ENCODE measurements at regions not wholly inside any gene's neighbourhood (a gene's known extent, or its start where the extent isn't known, plus 50 kb on each side); places are given as distances from the start of the nearest gene placed in this dataset.

GRCh38 chr6:145139895-145140294, 595.4 kb downstream of the EPM2A start:
- Histone ChIP-seq H3K4me3 (ENCODE audit: low read depth, low read length) (no peak overlapping the region), H3K9me3 (ENCODE audit: control insufficient read depth, insufficient read depth, low read length) (no peaks in the 10 kb centered on the region), H3K27ac (ENCODE audit: low read depth, low read length) (no peak overlapping the region), H3K9ac (ENCODE audit: low read depth, low read length) (no peak overlapping the region), H3K4me1 (ENCODE audit: control insufficient read depth, insufficient read depth, low read length) (peaks cover 10% of the 10 kb centered on the region; the same call in 1 of the 2 replicates), H3K36me3 (ENCODE audit: control insufficient read depth, insufficient read depth, low read length) (no peaks in the 10 kb centered on the region), H3K27me3 (ENCODE audit: control insufficient read depth, insufficient read depth, low read length) (no peaks in the 10 kb centered on the region)

GRCh38 chr6:145141572-145141971, 593.7 kb downstream of the EPM2A start:
- H3K27me3 ChIP-seq (ENCODE audit: control insufficient read depth, insufficient read depth, low read length): no peaks in the 10 kb centered on the region
- no peak overlapping the region for H3K27ac ChIP-seq (ENCODE audit: low read depth, low read length)
- no peak overlapping the region for H3K9ac ChIP-seq (ENCODE audit: low read depth, low read length)
- H3K9me3 ChIP-seq (ENCODE audit: control insufficient read depth, insufficient read depth, low read length): no peaks in the 10 kb centered on the region
- peaks cover 10% of the 10 kb centered on the region; the same call in 1 of the 2 replicates for H3K4me1 ChIP-seq (ENCODE audit: control insufficient read depth, insufficient read depth, low read length)
- H3K36me3 ChIP-seq (ENCODE audit: control insufficient read depth, insufficient read depth, low read length): no peaks in the 10 kb centered on the region
- H3K4me3 ChIP-seq (ENCODE audit: low read depth, low read length): no peak overlapping the region

GRCh38 chr6:145142958-145143357, 592.4 kb downstream of the EPM2A start:
- Histone ChIP-seq H3K4me3 (ENCODE audit: low read depth, low read length) (no peak overlapping the region), H3K4me1 (ENCODE audit: control insufficient read depth, insufficient read depth, low read length) (peaks cover 10% of the 10 kb centered on the region; the same call in 1 of the 2 replicates), H3K36me3 (ENCODE audit: control insufficient read depth, insufficient read depth, low read length) (no peaks in the 10 kb centered on the region), H3K27me3 (ENCODE audit: control insufficient read depth, insufficient read depth, low read length) (no peaks in the 10 kb centered on the region), H3K27ac (ENCODE audit: low read depth, low read length) (no peak overlapping the region), H3K9me3 (ENCODE audit: control insufficient read depth, insufficient read depth, low read length) (no peaks in the 10 kb centered on the region), H3K9ac (ENCODE audit: low read depth, low read length) (no peak overlapping the region)

GRCh38 chr6:145143379-145143778, 591.9 kb downstream of the EPM2A start:
- Histone ChIP-seq H3K9me3 (ENCODE audit: control insufficient read depth, insufficient read depth, low read length) (no peaks in the 10 kb centered on the region), H3K27me3 (ENCODE audit: control insufficient read depth, insufficient read depth, low read length) (no peaks in the 10 kb centered on the region), H3K27ac (ENCODE audit: low read depth, low read length) (no peak overlapping the region)

GRCh38 chr6:145147559-145147958, 587.8 kb downstream of the EPM2A start:
- Histone ChIP-seq H3K27ac (ENCODE audit: low read depth, low read length) (no peak overlapping the region), H3K9me3 (ENCODE audit: control insufficient read depth, insufficient read depth, low read length) (no peaks in the 10 kb centered on the region)

More at GRCh38 chr6:145143379-145143778, 591.9 kb downstream of the EPM2A start:
- H3K4me3 ChIP-seq (ENCODE audit: low read depth, low read length): no peak overlapping the region
- H3K36me3 ChIP-seq (ENCODE audit: control insufficient read depth, insufficient read depth, low read length): no peaks in the 10 kb centered on the region
- H3K4me1 ChIP-seq (ENCODE audit: control insufficient read depth, insufficient read depth, low read length): peaks cover 10% of the 10 kb centered on the region; the same call in 1 of the 2 replicates
- H3K9ac ChIP-seq (ENCODE audit: low read depth, low read length): no peak overlapping the region

GRCh38 chr6:145147981-145148749, 587.2 kb downstream of the EPM2A start:
- H3K36me3 ChIP-seq (ENCODE audit: control insufficient read depth, insufficient read depth, low read length): no peaks in the 10 kb centered on the region
- H3K4me3 ChIP-seq (ENCODE audit: low read depth, low read length): no peak overlapping the region
- H3K9ac ChIP-seq (ENCODE audit: low read depth, low read length): no peak overlapping the region
- no peaks in the 10 kb centered on the region for H3K9me3 ChIP-seq (ENCODE audit: control insufficient read depth, insufficient read depth, low read length)
- peaks cover 10% of the 10 kb centered on the region for H3K4me1 ChIP-seq (ENCODE audit: control insufficient read depth, insufficient read depth, low read length)
- no peak overlapping the region for H3K27ac ChIP-seq (ENCODE audit: low read depth, low read length)
- H3K27me3 ChIP-seq (ENCODE audit: control insufficient read depth, insufficient read depth, low read length): no peaks in the 10 kb centered on the region

More at GRCh38 chr6:145147559-145147958, 587.8 kb downstream of the EPM2A start:
- Histone ChIP-seq H3K4me1 (ENCODE audit: control insufficient read depth, insufficient read depth, low read length) (peaks cover 10% of the 10 kb centered on the region), H3K36me3 (ENCODE audit: control insufficient read depth, insufficient read depth, low read length) (no peaks in the 10 kb centered on the region), H3K27me3 (ENCODE audit: control insufficient read depth, insufficient read depth, low read length) (no peaks in the 10 kb centered on the region), H3K4me3 (ENCODE audit: low read depth, low read length) (no peak overlapping the region), H3K9ac (ENCODE audit: low read depth, low read length) (no peak overlapping the region)

- no peaks in the 10 kb centered on the region for H3K9me3 ChIP-seq (ENCODE audit: control insufficient read depth, insufficient read depth, low read length)
- H3K4me3 ChIP-seq (ENCODE audit: low read depth, low read length): no peak overlapping the region
- no peaks in the 10 kb centered on the region for H3K36me3 ChIP-seq (ENCODE audit: control insufficient read depth, insufficient read depth, low read length)
- H3K9ac ChIP-seq (ENCODE audit: low read depth, low read length): no peak overlapping the region
- H3K4me1 ChIP-seq (ENCODE audit: control insufficient read depth, insufficient read depth, low read length): peaks cover 10% of the 10 kb centered on the region
- H3K27me3 ChIP-seq (ENCODE audit: control insufficient read depth, insufficient read depth, low read length): no peaks in the 10 kb centered on the region
- no peak overlapping the region for H3K27ac ChIP-seq (ENCODE audit: low read depth, low read length)
Observed at GRCh38 chr6:145148776-145149175, 586.5 kb downstream of the EPM2A start.

GRCh38 chr6:145151624-145152023, 583.7 kb downstream of the EPM2A start:
- H3K9ac ChIP-seq (ENCODE audit: low read depth, low read length): no peak overlapping the region
- H3K27ac ChIP-seq (ENCODE audit: low read depth, low read length): no peak overlapping the region
- H3K4me3 ChIP-seq (ENCODE audit: low read depth, low read length): no peak overlapping the region
- H3K27me3 ChIP-seq (ENCODE audit: control insufficient read depth, insufficient read depth, low read length): no peaks in the 10 kb centered on the region
- no peaks in the 10 kb centered on the region for H3K36me3 ChIP-seq (ENCODE audit: control insufficient read depth, insufficient read depth, low read length)
- H3K4me1 ChIP-seq (ENCODE audit: control insufficient read depth, insufficient read depth, low read length): peaks cover 10% of the 10 kb centered on the region
- H3K9me3 ChIP-seq (ENCODE audit: control insufficient read depth, insufficient read depth, low read length): no peaks in the 10 kb centered on the region

GRCh38 chr6:145153495-145153894, 581.8 kb downstream of the EPM2A start:
- Histone ChIP-seq H3K27ac (ENCODE audit: low read depth, low read length) (no peak overlapping the region), H3K4me1 (ENCODE audit: control insufficient read depth, insufficient read depth, low read length) (peaks cover 10% of the 10 kb centered on the region), H3K27me3 (ENCODE audit: control insufficient read depth, insufficient read depth, low read length) (no peaks in the 10 kb centered on the region), H3K9ac (ENCODE audit: low read depth, low read length) (no peak overlapping the region), H3K4me3 (ENCODE audit: low read depth, low read length) (no peak overlapping the region), H3K9me3 (ENCODE audit: control insufficient read depth, insufficient read depth, low read length) (peaks cover 8% of the 10 kb centered on the region; the same call in 1 of the 2 replicates), H3K36me3 (ENCODE audit: control insufficient read depth, insufficient read depth, low read length) (no peaks in the 10 kb centered on the region)

GRCh38 chr6:145155411-145155810, 579.9 kb downstream of the EPM2A start:
- H3K4me1 ChIP-seq (ENCODE audit: control insufficient read depth, insufficient read depth, low read length): peaks cover 4% of the 10 kb centered on the region; the same call in 1 of the 2 replicates
- H3K36me3 ChIP-seq (ENCODE audit: control insufficient read depth, insufficient read depth, low read length): no peaks in the 10 kb centered on the region
- H3K4me3 ChIP-seq (ENCODE audit: low read depth, low read length): no peak overlapping the region
- H3K27ac ChIP-seq (ENCODE audit: low read depth, low read length): no peak overlapping the region
- H3K9me3 ChIP-seq (ENCODE audit: control insufficient read depth, insufficient read depth, low read length): peaks cover 18% of the 10 kb centered on the region
- H3K9ac ChIP-seq (ENCODE audit: low read depth, low read length): no peak overlapping the region
- H3K27me3 ChIP-seq (ENCODE audit: control insufficient read depth, insufficient read depth, low read length): no peaks in the 10 kb centered on the region

All from HUES48 (cell line).